Sigmoid colon (tissue), 6 donors: ENCODE measurements at regions not wholly inside any gene's neighbourhood (a gene's known extent, or its start where the extent isn't known, plus 50 kb on each side); places are given as distances from the start of the nearest gene placed in this dataset.

Experiments used
- DNase-seq: peaks from one replicate; pipeline ENCODE4 v3.0.0-alpha.2; 2019
- H3K27ac ChIP-seq, 4 donors: fragments of 200-600 bp; sonication (generic); one replicate each; pipeline ENCODE4 v1.5.1; 2016 to 2019; ENCODE audit warnings: mild to moderate bottlenecking in 1 of 4
- H3K27me3 ChIP-seq, 3 donors: fragments of 200-600 bp; sonication (generic); one replicate each; pipeline ENCODE4 v1.5.1; 2019; ENCODE audit warnings: mild to moderate bottlenecking in 1 of 3
- H3K36me3 ChIP-seq, 4 donors: fragments of 200-600 bp; sonication (generic); one replicate each; pipeline ENCODE4 v1.5.1; 2016 to 2019
- H3K4me1 ChIP-seq, 4 donors: fragments of 200-600 bp; sonication (generic); one replicate each; pipeline ENCODE4 v1.5.1; 2017 to 2019
- H3K4me3 ChIP-seq, 4 donors: fragments of 200-600 bp; sonication (generic); one replicate each; pipeline ENCODE4 v1.5.1; 2017 to 2019; ENCODE audit warnings: mild to moderate bottlenecking in 2 of 4, moderate library complexity in 1 of 4
- H3K9me3 ChIP-seq, 4 donors: fragments of 200-600 bp in 3 of 4; sonication (generic) in 3 of 4; one replicate each; pipeline versions ENCODE4 v1.5.1 to v1.6.1; 2013 to 2019
- EP300 ChIP-seq, 4 donors: sonication (generic); formaldehyde crosslinking; IDR thresholded peaks; one replicate each; pipeline ENCODE4 v1.6.1; 2017; ENCODE audit warnings: antibody characterized with exemption in 4 of 4
- POLR2A ChIP-seq, 2 donors: fragments of 450-650 bp; IDR thresholded peaks; one replicate each; pipeline ENCODE4 v1.6.1; 2016; ENCODE audit warnings: antibody characterized with exemption in 2 of 2, mild to moderate bottlenecking in 2 of 2, moderate library complexity in 2 of 2
- POLR2AphosphoS5 ChIP-seq, 4 donors: sonication (generic); formaldehyde crosslinking; IDR thresholded peaks; one replicate each; pipeline ENCODE4 v1.6.1; 2017; ENCODE audit warnings: antibody characterized with exemption in 4 of 4
- WGBS, 2 donors: extraction: QIAGEN DNeasy Blood & Tissue Kit; methylation state at CpG; one replicate each; pipeline ENCODE4 v1.1.7; 2013; 5-methylcytosine and 5-hydroxymethylcytosine counted together
- intact Hi-C: fragments of 100-400 bp; cut with DNase I; formaldehyde crosslinking; loops from one replicate; pipeline ENCODE4 v1.15.1; 2023
- TF ChIP-seq, protein P1 (sequence below), 4 experiments: fragments of 450-650 bp in 3 of 4; fragments of 200-600 bp in 1 of 4; IDR thresholded peaks; one replicate each; pipeline ENCODE4 v1.5.1; 2016 to 2019; ENCODE audit warnings: antibody characterized with exemption in 4 of 4, mild to moderate bottlenecking in 3 of 4, moderate library complexity in 2 of 4
- donor health status: healthy with polysubstance abuse.
- donor health status: healthy.

DNA sequence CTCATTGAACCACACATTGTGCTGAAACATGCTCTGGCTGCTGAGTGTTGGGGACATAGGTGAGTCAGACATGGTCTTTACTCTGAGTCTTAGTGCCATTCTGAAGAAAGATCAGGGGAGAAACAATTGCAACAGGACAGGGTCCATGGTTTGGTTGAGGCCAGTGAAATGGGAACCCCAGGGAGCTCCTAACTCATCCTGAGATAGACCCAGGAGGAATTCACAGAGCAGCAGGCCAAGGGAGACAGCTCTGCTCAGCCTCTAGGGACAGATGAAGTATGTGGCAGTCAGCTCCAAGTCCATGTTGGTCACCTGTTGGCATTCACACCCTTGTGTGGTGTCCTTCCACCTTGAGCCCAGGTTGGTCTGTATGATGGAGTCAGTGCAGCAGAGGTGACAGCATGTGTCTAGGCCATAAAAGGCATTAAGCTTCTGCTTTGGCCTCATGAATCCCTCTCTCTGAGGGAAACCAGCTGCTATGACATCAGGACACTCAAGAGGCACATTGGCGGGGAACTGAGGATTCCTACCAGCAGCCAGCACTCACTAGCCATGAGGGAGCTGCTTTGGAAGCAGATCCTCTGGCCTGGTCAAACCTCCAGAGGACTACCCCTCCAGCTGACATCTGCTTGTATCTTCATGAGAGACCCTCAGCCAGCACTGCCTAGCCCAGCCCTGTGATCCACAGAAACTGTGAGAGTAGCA, 50.3 kb upstream of the MYEOV start:
- no peak overlapping the region for H3K27ac ChIP-seq
- DNase-seq = peak; percentile 35
- WGBS, 2 donors = 89 to 94% methylated on average over 1 of the region's 1 CpG
- H3K36me3 ChIP-seq = no peaks in the 10 kb centered on the region
- no peaks in the 10 kb centered on the region for H3K4me1 ChIP-seq
- no peaks in the 10 kb centered on the region for H3K27me3 ChIP-seq
- intact Hi-C loops = no loop called here
- no peaks in the 10 kb centered on the region for H3K9me3 ChIP-seq
- TF ChIP-seq POLR2AphosphoS5 (IDR thresholded peaks at IDR 0.05) = no peak
- TF ChIP-seq EP300 (IDR thresholded peaks at IDR 0.05) = no peak
- no peak for TF ChIP-seq POLR2A (IDR thresholded peaks at IDR 0.05)
- TF ChIP-seq, protein P1, sequence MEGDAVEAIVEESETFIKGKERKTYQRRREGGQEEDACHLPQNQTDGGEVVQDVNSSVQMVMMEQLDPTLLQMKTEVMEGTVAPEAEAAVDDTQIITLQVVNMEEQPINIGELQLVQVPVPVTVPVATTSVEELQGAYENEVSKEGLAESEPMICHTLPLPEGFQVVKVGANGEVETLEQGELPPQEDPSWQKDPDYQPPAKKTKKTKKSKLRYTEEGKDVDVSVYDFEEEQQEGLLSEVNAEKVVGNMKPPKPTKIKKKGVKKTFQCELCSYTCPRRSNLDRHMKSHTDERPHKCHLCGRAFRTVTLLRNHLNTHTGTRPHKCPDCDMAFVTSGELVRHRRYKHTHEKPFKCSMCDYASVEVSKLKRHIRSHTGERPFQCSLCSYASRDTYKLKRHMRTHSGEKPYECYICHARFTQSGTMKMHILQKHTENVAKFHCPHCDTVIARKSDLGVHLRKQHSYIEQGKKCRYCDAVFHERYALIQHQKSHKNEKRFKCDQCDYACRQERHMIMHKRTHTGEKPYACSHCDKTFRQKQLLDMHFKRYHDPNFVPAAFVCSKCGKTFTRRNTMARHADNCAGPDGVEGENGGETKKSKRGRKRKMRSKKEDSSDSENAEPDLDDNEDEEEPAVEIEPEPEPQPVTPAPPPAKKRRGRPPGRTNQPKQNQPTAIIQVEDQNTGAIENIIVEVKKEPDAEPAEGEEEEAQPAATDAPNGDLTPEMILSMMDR (IDR thresholded peaks at IDR 0.05) = no peak
- no peak overlapping the region for H3K4me3 ChIP-seq
